ENCODE measurements at regions not wholly inside any gene's neighbourhood (a gene's known extent, or its start where the extent isn't known, plus 50 kb on each side); places are given as distances from the start of the nearest gene placed in this dataset.

GRCh38 chr2:193988784-193989183 is 1668.2 kb upstream of the SLC39A10 start:
- TF ChIP-seq EP300 (IDR thresholded peaks at IDR 0.05; ENCODE audit: borderline replicate concordance) (no peak), ZBTB7A (IDR thresholded peaks at IDR 0.05; ENCODE audit: low read depth) (no peak), RAD21 (IDR thresholded peaks at IDR 0.05; ENCODE audit: low read depth) (no peak), MAX (IDR thresholded peaks at IDR 0.05) (no peak), USF1 (IDR thresholded peaks at IDR 0.05) (no peak), CEBPB (IDR thresholded peaks at IDR 0.05) (no peak), CREB1 (IDR thresholded peaks at IDR 0.05; ENCODE audit: low read depth) (no peak), TAF1 (IDR thresholded peaks at IDR 0.05; ENCODE audit: low read depth) (no peak), REST (IDR thresholded peaks at IDR 0.05; ENCODE audit: low read depth) (no peak), TCF12 (IDR thresholded peaks at IDR 0.05; ENCODE audit: low read depth) (no peak), NFIC (IDR thresholded peaks at IDR 0.05) (no peak), YY1 (IDR thresholded peaks at IDR 0.05; ENCODE audit: low read depth) (no peak)

GRCh38 chr2:193985272-193985671 is 1671.8 kb upstream of the SLC39A10 start:
- TF ChIP-seq CREB1 (IDR thresholded peaks at IDR 0.05; ENCODE audit: low read depth) (no peak), RAD21 (IDR thresholded peaks at IDR 0.05; ENCODE audit: low read depth) (no peak), CEBPB (IDR thresholded peaks at IDR 0.05) (no peak), REST (IDR thresholded peaks at IDR 0.05; ENCODE audit: low read depth) (no peak)

- TF ChIP-seq TEAD4 (IDR thresholded peaks at IDR 0.05): no peak
- no peak for TF ChIP-seq TCF12 (IDR thresholded peaks at IDR 0.05; ENCODE audit: low read depth)
- TF ChIP-seq FOXM1 (IDR thresholded peaks at IDR 0.05; ENCODE audit: borderline replicate concordance, low read depth): no peak
- TF ChIP-seq EGR1 (IDR thresholded peaks at IDR 0.05): no peak
- TF ChIP-seq YY1 (IDR thresholded peaks at IDR 0.05; ENCODE audit: low read depth): no peak
- no peak for TF ChIP-seq NFIC (IDR thresholded peaks at IDR 0.05)
- TF ChIP-seq REST (IDR thresholded peaks at IDR 0.05; ENCODE audit: low read depth): no peak
- TF ChIP-seq ZBTB7A (IDR thresholded peaks at IDR 0.05; ENCODE audit: low read depth): no peak
- no peak for TF ChIP-seq RAD21 (IDR thresholded peaks at IDR 0.05; ENCODE audit: low read depth)
- TF ChIP-seq EP300 (IDR thresholded peaks at IDR 0.05; ENCODE audit: borderline replicate concordance): no peak
- no peak for TF ChIP-seq CREB1 (IDR thresholded peaks at IDR 0.05; ENCODE audit: low read depth)
These were observed 1676.4 kb upstream of the SLC39A10 start for GRCh38 chr2:193980599-193980998.

- TF ChIP-seq TEAD4 (IDR thresholded peaks at IDR 0.05) (no peak), TAF1 (IDR thresholded peaks at IDR 0.05; ENCODE audit: low read depth) (no peak), CREB1 (IDR thresholded peaks at IDR 0.05; ENCODE audit: low read depth) (no peak), TCF12 (IDR thresholded peaks at IDR 0.05; ENCODE audit: low read depth) (no peak), CEBPB (IDR thresholded peaks at IDR 0.05) (no peak), MAX (IDR thresholded peaks at IDR 0.05) (no peak), ZBTB7A (IDR thresholded peaks at IDR 0.05; ENCODE audit: low read depth) (no peak), EP300 (IDR thresholded peaks at IDR 0.05; ENCODE audit: borderline replicate concordance) (no peak), REST (IDR thresholded peaks at IDR 0.05; ENCODE audit: low read depth) (no peak)
These were observed 1683.2 kb upstream of the SLC39A10 start for GRCh38 chr2:193973781-193974180.
